ENCODE measurements at regions not wholly inside any gene's neighbourhood (a gene's known extent, or its start where the extent isn't known, plus 50 kb on each side); places are given as distances from the start of the nearest gene placed in this dataset.

DNA sequence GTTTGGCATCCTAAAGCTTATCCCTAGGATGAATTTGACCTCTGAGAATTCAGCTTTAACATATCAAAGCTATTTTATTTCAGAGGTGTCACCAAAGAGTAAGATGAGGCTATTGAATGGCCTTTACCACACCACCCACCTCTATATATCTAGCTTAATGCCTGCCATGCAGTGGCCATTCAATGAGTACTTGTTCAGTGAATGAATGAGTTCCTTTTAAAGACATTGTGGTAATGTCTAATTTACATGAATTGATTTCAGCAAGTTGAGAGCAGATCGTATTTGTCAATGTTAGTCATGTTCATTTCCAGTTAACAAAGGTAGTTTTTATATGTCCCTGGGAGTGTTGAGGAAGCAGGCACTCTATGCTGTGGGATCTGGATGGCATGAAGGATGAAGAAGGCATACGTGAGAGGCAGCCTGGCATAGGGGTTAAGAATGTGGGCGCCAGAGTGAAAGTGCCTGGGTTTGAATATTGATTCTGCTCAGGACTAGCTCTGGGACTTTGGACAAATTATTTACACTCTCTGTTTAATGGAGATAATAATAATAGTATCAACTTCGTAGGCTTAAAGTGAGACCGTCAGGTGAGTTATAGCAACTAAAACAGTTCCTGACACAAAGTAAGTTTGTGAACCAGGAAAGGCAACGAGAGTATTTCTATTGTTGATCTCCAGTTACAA, 434.1 kb upstream of the CHST9 start:
- Histone ChIP-seq H3K36me3 (replicated peaks) (no peaks in the 10 kb centered on the region), H3K27ac (no peak overlapping the region), H3K27me3 (replicated peaks) (no peaks in the 10 kb centered on the region), H3K4me3 (ENCODE audit: low read depth, low read length) (no peak overlapping the region)
- TF ChIP-seq, protein P1, sequence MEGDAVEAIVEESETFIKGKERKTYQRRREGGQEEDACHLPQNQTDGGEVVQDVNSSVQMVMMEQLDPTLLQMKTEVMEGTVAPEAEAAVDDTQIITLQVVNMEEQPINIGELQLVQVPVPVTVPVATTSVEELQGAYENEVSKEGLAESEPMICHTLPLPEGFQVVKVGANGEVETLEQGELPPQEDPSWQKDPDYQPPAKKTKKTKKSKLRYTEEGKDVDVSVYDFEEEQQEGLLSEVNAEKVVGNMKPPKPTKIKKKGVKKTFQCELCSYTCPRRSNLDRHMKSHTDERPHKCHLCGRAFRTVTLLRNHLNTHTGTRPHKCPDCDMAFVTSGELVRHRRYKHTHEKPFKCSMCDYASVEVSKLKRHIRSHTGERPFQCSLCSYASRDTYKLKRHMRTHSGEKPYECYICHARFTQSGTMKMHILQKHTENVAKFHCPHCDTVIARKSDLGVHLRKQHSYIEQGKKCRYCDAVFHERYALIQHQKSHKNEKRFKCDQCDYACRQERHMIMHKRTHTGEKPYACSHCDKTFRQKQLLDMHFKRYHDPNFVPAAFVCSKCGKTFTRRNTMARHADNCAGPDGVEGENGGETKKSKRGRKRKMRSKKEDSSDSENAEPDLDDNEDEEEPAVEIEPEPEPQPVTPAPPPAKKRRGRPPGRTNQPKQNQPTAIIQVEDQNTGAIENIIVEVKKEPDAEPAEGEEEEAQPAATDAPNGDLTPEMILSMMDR (IDR thresholded peaks at IDR 0.05; ENCODE audit: low read depth, low read length, missing control alignments), result no peak
- no peak for DNase-seq
- in situ Hi-C loops (cut with HindIII; ENCODE audit: low pct_ligation_motif_present, low sequenced_read_pairs), result no loop called here

GRCh38 chr18:27616324-27616723, 431.2 kb upstream of the CHST9 start:
- Histone ChIP-seq H3K27me3 (replicated peaks) (no peaks in the 10 kb centered on the region), H3K36me3 (replicated peaks) (no peaks in the 10 kb centered on the region), H3K27ac (no peak overlapping the region), H3K4me3 (ENCODE audit: low read depth, low read length) (no peak overlapping the region)
- in situ Hi-C loops (cut with HindIII; ENCODE audit: low pct_ligation_motif_present, low sequenced_read_pairs), result no loop called here
- TF ChIP-seq, protein P1 (IDR thresholded peaks at IDR 0.05; ENCODE audit: low read depth, low read length, missing control alignments), result no peak
- no peak for DNase-seq

DNA sequence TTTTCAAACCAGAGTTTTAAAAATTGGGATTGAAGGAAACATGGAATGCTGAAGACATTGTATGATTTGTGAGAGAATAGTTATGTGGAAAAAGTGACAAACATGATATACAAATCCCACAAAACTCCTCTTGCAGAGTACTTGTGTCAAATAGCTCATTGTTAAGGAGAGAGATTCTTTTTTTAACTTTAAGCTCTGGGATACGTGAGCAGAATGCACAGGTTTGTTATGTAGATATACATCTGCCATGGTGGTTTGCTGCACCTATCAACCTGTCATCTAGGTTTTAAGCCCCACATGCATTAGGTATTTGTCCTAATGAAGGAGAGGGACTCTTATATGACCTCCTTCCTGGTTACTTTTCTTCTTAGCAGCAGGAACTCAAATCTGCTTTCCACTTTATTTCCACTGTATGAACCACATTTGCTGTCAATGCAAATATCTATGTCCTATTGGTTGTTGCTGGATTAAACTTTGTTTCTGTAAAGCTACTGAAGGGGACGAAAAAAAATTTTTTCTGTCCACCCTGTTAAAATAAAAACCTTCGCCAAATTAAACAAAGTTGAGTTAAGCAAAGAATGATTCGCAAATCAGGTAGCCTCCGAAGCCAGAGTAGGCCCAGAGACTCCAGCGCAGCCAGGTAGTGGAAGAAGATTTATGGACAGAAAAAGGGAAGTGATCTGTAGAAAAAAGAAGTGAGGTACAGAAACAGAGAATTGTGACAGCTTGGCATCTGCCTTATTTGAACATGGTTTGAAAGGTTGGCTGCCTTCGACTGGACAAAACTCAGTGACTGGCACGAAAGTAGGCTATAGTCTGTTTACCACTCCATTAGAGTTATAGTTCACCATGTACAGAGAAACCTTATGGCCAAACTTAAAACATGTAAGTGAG, 430.1 kb upstream of the CHST9 start:
- H3K27ac ChIP-seq, result no peak overlapping the region
- DNase-seq, result no peak
- H3K27me3 ChIP-seq (replicated peaks), result no peaks in the 10 kb centered on the region
- no peaks in the 10 kb centered on the region for H3K36me3 ChIP-seq (replicated peaks)
- in situ Hi-C loops (cut with HindIII; ENCODE audit: low pct_ligation_motif_present, low sequenced_read_pairs), result no loop called here
- TF ChIP-seq, protein P1 (IDR thresholded peaks at IDR 0.05; ENCODE audit: low read depth, low read length, missing control alignments), result no peak
- no peak overlapping the region for H3K4me3 ChIP-seq (ENCODE audit: low read depth, low read length)

DNA sequence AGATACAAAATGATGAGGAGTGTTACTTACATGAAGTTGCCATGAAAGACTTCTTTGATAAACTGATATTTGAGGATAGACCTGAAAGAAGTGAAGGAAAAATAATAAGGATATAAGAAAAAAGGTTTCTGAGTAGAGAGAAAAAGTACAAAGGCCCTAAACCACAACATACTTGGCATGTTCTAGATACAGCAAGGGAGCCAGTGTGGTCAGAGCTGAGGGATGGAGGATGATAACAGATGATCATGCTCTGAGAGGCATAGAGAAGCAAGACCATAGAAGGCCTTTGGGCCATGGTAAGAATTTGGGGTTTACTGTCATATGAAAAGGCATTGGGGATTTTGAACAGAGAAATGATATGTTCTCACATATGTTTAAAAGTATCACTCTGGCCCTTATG, 424.1 kb upstream of the CHST9 start:
- peak; percentile 20 for DNase-seq
- TF ChIP-seq, protein P1 (IDR thresholded peaks at IDR 0.05; ENCODE audit: low read depth, low read length, missing control alignments), result no peak
- Histone ChIP-seq H3K27me3 (replicated peaks) (no peaks in the 10 kb centered on the region), H3K27ac (no peak overlapping the region), H3K4me3 (ENCODE audit: low read depth, low read length) (no peak overlapping the region), H3K36me3 (replicated peaks) (no peaks in the 10 kb centered on the region)
- in situ Hi-C loops (cut with HindIII; ENCODE audit: low pct_ligation_motif_present, low sequenced_read_pairs), result no loop called here

- no peaks in the 10 kb centered on the region for H3K27me3 ChIP-seq (replicated peaks)
- no peak overlapping the region for H3K27ac ChIP-seq
- in situ Hi-C loops (cut with HindIII; ENCODE audit: low pct_ligation_motif_present, low sequenced_read_pairs), result no loop called here
- no peaks in the 10 kb centered on the region for H3K36me3 ChIP-seq (replicated peaks)
- H3K4me3 ChIP-seq (ENCODE audit: low read depth, low read length), result no peak overlapping the region
- TF ChIP-seq, protein P1 (IDR thresholded peaks at IDR 0.05; ENCODE audit: low read depth, low read length, missing control alignments), result peak; percentile 59
- DNase-seq, result peak; percentile 9
These were observed 423.6 kb upstream of the CHST9 start for GRCh38 chr18:27608742-27609141.

Data from brain microvascular endothelial cell (primary cell).